ENCODE measurements at regions not wholly inside any gene's neighbourhood (a gene's known extent, or its start where the extent isn't known, plus 50 kb on each side); places are given as distances from the start of the nearest gene placed in this dataset.

- no peak for TF ChIP-seq MXD1 (CRISPR knock-in tag; IDR thresholded peaks at IDR 0.05; ENCODE audit: borderline replicate concordance, poor library complexity, severe bottlenecking)
- TF ChIP-seq POLR2AphosphoS5 (IDR thresholded peaks at IDR 0.05; ENCODE audit: control insufficient read depth, insufficient read depth, low read depth, low read length): 0 out of 2 replicates have a peak, but pooled peaks have one; percentile 19
- peak; percentile 40; the same call in 1 of the 2 replicates for TF ChIP-seq BHLHE40 (IDR thresholded peaks at IDR 0.05; ENCODE audit: low read length)
- peak; percentile 70; the same call in 1 of the 2 replicates for TF ChIP-seq ZBTB2 (IDR thresholded peaks at IDR 0.05)
- TF ChIP-seq ETV1 (tag; conservative IDR thresholded peaks at IDR 0.05; ENCODE audit: low read depth): peak; percentile 24; the same call in 1 of the 2 replicates
- no peak for TF ChIP-seq ARID3B (CRISPR knock-in tag; IDR thresholded peaks at IDR 0.05; ENCODE audit: borderline replicate concordance)
- TF ChIP-seq C11orf30 (IDR thresholded peaks at IDR 0.05; ENCODE audit: low read depth): peak; percentile 80
- TF ChIP-seq SOX6 (IDR thresholded peaks at IDR 0.05): peak; percentile 61
- 0 out of 2 replicates have a peak, but pooled peaks have one; percentile 14 for TF ChIP-seq CBFA2T2 (conservative IDR thresholded peaks at IDR 0.05)
- TF ChIP-seq MYNN (IDR thresholded peaks at IDR 0.05): no peak
- TF ChIP-seq MYNN (CRISPR knock-in tag; IDR thresholded peaks at IDR 0.05): no peak
- TF ChIP-seq ARID1B (IDR thresholded peaks at IDR 0.05): no peak
- no peak for TF ChIP-seq FOS (IDR thresholded peaks at IDR 0.05; ENCODE audit: extremely low read depth, insufficient read length)
- peak; percentile 85 for TF ChIP-seq RBBP5 (IDR thresholded peaks at IDR 0.05; ENCODE audit: borderline replicate concordance, insufficient read depth, low read length, poor library complexity, severe bottlenecking)
- peak; percentile 56 for TF ChIP-seq EGR1 (conservative IDR thresholded peaks at IDR 0.05)
- no peak for TF ChIP-seq ATF1 (CRISPR knock-in tag; IDR thresholded peaks at IDR 0.05)
- peak; percentile 62 for TF ChIP-seq ATF1 (tag; IDR thresholded peaks at IDR 0.05)
- TF ChIP-seq ZNF395 (CRISPR knock-in tag; IDR thresholded peaks at IDR 0.05): peak; percentile 68; the same call in 1 of the 2 replicates
- no peak for TF ChIP-seq ZHX1 (conservative IDR thresholded peaks at IDR 0.05; ENCODE audit: low read length)
Observed at GRCh38 chr14:34059925-34060650, 109.2 kb upstream of the EGLN3 start (continued).

Measured in K562 (cell line).